Stimulated activated CD4-positive, alpha-beta T cell treated with anti-CD3 and anti-CD28 coated beads, Interleukin-1b, Interleukin-23, amount 100 ng/mL, for 24 hours (primary cell): ENCODE measurements at regions not wholly inside any gene's neighbourhood (a gene's known extent, or its start where the extent isn't known, plus 50 kb on each side); places are given as distances from the start of the nearest gene placed in this dataset.
"Not testable (repeated sequence)": the region's sequence is repeated elsewhere in the genome, so short reads cannot be mapped to it uniquely, and the experiment has no call there.

Experiments
- DNase-seq, 4 experiments: peaks; one replicate each; pipeline ENCODE4 v3.0.0-alpha.2; 2020; ENCODE audit warnings: low read depth in 4 of 4, low spot score in 1 of 4

DNA sequence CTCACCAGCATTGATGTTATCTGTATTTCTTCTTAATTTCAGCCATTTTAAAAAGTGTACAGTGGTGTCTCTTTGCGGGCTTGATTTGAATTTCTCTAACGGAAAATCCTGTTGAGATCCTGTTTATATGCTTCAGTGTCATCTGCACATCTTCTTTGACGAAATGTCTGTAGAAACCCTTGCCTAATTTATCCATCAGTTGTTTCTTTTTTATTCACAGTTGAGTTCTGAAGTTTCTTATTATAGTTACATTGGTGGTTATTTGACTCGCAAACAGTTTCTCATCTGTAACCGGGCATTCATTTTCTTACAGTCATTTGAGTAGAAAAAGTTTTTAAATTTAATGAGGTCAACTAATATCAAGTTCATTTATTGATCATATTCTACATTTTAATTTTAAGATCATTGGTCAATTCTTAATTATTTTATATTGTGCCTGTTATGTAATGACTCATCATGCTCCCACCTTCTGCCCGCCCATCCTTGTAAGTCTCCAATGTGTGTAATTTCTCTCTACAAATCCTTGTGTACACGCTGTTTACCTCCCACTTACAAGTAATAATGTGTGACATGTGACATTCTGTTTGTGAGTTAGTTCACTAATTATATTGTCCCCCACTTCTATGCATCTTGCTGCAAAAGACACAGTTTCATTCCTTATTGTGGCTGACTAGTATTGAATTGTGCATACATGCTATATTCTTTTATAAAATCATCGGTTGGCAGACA, 1242.8 kb downstream of the TMEM121 start:
- not testable (repeated sequence) for DNase-seq

- not testable (repeated sequence) for DNase-seq
Observed at GRCh38 chr14:106770158-106770672, 1243.8 kb downstream of the TMEM121 start.

DNA sequence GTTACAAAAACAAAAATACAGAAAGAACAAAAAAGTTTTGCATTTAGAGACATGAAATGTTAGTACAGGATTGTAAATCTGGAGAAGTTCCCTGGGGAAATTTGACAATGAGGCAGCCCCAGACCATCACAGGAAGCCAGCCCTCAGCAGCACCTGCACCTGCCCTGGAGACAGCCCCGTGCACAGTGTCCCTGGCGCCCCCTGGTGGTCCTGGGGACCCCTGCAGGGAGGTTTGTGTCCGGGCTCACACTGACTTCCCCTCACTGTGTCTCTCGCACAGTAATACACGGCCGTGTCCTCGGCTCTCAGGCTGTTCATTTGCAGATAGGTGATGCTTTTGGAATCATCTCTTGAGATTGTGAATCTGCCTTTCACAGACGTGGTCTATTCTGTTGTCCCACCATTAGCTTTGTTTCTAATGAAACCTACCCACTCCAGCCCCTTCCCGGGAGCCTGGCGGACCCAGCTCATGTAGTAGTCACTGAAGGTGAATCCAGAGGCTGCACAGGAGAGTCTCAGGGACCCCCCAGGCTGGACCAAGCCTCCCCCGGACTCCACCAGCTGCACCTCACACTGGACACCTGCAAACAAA, 1248.6 kb downstream of the TMEM121 start:
- DNase-seq, result peak; percentile 60 to 84 (median 74)

GRCh38 chr14:106776395-106776983, 1250.1 kb downstream of the TMEM121 start:
- DNase-seq, result no peak

GRCh38 chr14:106778986-106779385, 1252.6 kb downstream of the TMEM121 start:
- no peak for DNase-seq

GRCh38 chr14:106786697-106787096, 1260.3 kb downstream of the TMEM121 start:
- no peak for DNase-seq

DNA sequence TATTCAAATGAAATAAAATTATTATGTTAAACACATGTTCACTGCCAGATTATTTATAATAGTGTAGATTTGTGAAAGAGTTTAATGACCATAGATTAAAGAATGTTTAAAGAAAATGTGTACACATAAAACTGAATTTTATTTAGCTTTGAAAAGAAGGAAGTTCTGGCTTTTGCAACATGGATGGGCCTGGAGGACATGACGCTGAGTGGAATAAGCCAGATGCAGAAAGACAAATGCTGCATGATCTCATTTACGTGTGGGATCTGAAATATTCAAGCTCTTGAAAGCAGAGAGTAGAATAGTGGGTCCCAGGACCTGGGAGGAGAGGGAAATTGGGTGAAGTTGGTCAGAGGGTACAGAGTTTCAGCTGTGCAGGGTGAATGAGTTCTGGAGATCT, 1261.2 kb downstream of the TMEM121 start:
- no peak for DNase-seq

DNA sequence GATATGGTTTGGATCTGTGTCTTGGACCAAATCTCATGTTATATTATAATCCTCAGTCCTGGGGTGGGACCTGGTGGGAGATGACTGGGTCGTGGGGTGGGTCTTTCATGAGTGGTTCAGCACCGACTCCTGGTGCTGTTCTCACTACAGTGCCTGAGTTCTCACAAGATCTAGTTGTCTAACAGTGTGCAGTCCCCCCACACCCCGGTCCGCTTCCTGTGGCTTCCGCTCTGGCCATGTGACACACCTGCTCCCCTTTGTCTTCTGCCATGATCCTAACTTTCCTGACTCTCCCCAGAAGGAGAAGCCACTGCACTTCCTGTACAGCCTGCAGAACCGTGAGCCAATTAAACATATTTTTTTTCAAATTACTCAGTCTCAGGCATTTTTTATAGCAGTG, 1262.2 kb downstream of the TMEM121 start:
- no peak for DNase-seq

- DNase-seq, result no peak
Observed at GRCh38 chr14:106789318-106789717, 1262.9 kb downstream of the TMEM121 start.

- peak; percentile 55 to 77 (median 61) for DNase-seq
Observed at GRCh38 chr14:106790189-106791036, 1264.0 kb downstream of the TMEM121 start.

DNA sequence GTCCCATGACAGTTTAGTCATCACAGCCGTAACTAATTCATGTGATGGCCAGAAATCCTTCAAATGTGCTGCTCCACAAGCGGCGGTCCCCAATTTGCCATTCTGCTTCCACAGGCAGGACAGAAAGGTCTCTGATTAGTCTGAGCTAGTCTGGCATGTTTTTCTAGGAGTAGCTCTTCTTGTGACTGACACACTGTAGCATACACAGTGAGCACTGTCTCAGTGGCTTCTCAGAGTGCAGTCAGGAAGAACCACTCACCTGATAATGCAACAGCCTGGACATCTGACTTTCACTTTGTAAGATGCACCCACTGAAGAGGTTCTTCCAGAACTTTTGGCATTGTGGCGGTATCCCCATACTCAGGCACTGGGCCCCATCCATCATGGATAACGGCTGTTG, 1266.2 kb downstream of the TMEM121 start:
- no peak for DNase-seq

GRCh38 chr14:106798166-106798565, 1271.8 kb downstream of the TMEM121 start:
- not testable (repeated sequence) for DNase-seq

GRCh38 chr14:106802413-106803364, 1276.3 kb downstream of the TMEM121 start:
- no peak for DNase-seq

DNA sequence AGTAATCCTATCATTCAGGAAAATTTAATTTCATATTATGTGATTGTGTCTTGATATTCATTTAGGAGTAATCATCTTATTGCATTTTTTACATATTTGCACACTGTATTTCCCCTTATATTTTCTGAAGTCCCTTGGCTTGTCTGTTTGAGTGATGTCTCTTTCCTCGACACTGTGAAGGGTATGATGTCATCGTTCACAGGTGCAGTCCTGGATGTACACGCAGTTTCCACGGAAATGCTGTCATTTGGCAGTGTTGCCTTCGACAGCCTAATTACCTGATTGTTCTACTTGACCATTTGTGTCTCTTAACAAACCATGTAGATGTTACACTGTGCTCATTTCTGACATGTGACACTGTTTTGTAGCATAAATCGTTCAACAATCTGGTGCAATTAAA, 1277.0 kb downstream of the TMEM121 start:
- DNase-seq, result no peak

DNA sequence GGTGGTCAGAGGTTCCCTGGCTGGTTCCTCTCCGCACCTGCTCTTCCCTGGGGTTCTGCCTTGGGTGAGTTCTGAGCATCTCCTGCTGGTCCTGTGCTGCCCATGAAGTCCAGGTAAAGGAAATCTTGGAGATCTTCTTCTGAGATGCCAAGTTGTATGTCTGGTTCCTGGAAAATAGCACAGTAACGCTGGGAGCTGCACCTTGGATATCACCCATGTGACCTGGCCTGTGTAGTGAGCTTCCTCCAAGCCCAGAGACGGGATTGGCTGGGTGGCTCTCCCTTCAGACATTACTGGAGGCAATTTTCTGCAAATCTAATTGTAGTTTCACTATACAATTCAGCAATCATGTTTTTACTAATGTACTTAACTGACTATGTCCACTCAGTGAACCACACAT, 1281.1 kb downstream of the TMEM121 start:
- DNase-seq, result no peak

DNA sequence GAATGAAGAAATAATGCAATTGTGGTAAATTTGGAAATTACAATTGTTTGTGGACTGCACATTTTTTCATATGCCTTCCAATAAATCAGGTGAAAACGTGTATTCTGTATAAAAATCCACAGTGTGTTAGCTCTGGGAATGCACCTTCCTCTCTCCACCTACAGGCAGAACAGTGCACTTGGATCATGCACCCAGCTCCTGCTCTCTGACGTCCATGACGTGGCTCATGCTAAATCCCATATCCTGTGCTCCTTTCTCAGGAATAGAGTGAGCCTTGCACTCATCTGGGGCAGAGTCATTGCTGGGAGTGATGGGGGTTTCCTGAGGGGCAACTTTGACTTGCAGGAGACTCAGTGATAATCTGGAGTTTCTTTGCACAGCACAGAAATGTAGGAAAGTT, 1282.1 kb downstream of the TMEM121 start:
- no peak for DNase-seq

DNA sequence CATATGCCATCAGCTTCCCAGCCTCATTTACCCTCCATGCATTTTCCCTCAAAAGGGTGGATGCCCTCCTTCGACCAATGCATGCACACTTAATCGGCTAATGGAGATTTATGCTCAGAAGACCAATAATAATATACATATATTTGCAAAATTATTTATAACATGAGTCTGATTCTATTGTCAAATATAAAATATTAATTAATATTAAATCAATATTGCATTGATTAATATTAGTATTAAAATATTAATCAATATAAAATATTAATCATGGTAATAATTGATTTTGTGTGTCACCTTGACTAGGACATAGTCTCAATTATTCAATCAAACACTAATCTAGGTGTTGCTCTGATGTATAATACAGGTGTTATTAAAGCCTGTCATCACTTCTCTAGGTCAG, 1282.5 kb downstream of the TMEM121 start:
- DNase-seq, result no peak

DNA sequence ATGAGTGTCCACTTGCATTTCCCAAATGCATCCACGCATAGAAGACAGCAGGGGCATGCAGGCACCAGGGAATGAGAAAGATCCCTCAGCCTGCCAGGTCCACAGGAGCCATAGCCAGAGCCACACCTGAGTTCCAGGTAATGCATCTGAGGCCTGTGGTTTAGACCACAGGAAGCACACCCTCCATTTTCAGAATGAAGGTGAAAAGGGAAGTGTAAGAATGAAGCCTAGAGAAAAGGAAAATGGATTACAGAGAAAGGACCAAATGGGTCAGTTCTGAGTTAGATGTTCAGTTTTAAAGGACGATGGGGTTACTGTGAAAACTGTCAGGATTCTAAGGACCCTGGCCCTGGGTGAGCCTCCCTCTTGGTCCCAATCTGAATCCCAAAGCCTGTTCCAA, 1283.2 kb downstream of the TMEM121 start:
- DNase-seq, result no peak

DNA sequence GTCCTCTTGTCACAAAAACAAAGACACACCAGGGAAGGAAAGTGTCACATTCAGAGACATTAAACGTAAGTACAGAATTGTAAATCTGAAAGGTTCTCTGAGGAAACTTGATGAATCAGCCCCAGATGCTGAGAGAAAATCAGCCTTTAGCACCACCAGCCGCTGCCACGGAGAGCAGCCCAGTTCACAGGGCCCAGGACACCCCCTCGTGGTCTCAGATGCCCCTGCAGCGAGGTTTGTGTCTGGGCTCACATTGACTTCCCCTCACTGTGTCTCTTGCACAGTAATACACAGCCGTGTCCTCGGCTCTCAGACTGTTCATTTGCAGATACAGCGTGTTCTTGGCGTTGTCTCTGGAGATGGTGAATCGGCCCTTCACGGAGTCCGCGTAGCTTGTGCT, 1283.8 kb downstream of the TMEM121 start:
- not testable (repeated sequence) for DNase-seq

- DNase-seq, result no peak
Observed at GRCh38 chr14:106811162-106811561, 1284.8 kb downstream of the TMEM121 start.
